HL-60 (cell line): ENCODE measurements at regions not wholly inside any gene's neighbourhood (a gene's known extent, or its start where the extent isn't known, plus 50 kb on each side); places are given as distances from the start of the nearest gene placed in this dataset.

Source experiments
- CTCF ChIP-seq: IDR thresholded peaks from one replicate; pipeline ENCODE4 v1.5.1; 2011; ENCODE audit warnings: low read length, control low read depth, inconsistent platforms; ENCODE audit not compliant: insufficient read depth
- POLR2AphosphoS5 ChIP-seq: IDR thresholded peaks from 2 replicates; pipeline ENCODE4 v1.6.1; 2012; ENCODE audit warnings: low read depth
- REST ChIP-seq: IDR thresholded peaks from 2 replicates; pipeline ENCODE4 v1.6.1; 2012; ENCODE audit warnings: low read depth; ENCODE audit not compliant: insufficient replicate concordance
- SPI1 ChIP-seq: IDR thresholded peaks from 2 replicates; pipeline ENCODE4 v1.6.1; 2012; ENCODE audit warnings: low read depth, mild to moderate bottlenecking, borderline replicate concordance

GRCh38 chr3:87791248-87792027 is 267.4 kb downstream of the CGGBP1 start:
- TF ChIP-seq REST (no peak), CTCF (no peak), POLR2AphosphoS5 (no peak), SPI1 (no peak)
